GM21423 (cell line): ENCODE measurements at regions not wholly inside any gene's neighbourhood (a gene's known extent, or its start where the extent isn't known, plus 50 kb on each side); places are given as distances from the start of the nearest gene placed in this dataset.
"Not testable (repeated sequence)": the region's sequence is repeated elsewhere in the genome, so short reads cannot be mapped to it uniquely, and the experiment has no call there.

Experiments
- ATAC-seq: cut with Tn5 transposase; IDR thresholded peaks from one replicate; pipeline ENCODE4 v1.9.1; 2021; ENCODE audit warnings: mild to moderate bottlenecking, moderate library complexity; ENCODE audit not compliant: unreplicated experiment

GRCh38 chr21:16213518-16213917, 483.7 kb downstream of the USP25 start:
- ATAC-seq, result no peak

GRCh38 chr21:16215193-16215592, 485.4 kb downstream of the USP25 start:
- no peak for ATAC-seq

- ATAC-seq, result no peak
Observed at GRCh38 chr21:16215663-16216183, 485.9 kb downstream of the USP25 start.

- no peak for ATAC-seq
Observed at GRCh38 chr21:16216288-16216962, 486.6 kb downstream of the USP25 start.

- no peak for ATAC-seq
Observed at GRCh38 chr21:16218682-16219343, 489.0 kb downstream of the USP25 start.

- ATAC-seq, result not testable (repeated sequence)
Observed at GRCh38 chr21:16224756-16225155, 495.0 kb downstream of the USP25 start.

- ATAC-seq, result no peak
Observed at GRCh38 chr21:16239659-16240265, 510.0 kb downstream of the USP25 start.

- no peak for ATAC-seq
Observed at GRCh38 chr21:16241016-16241415, 511.2 kb downstream of the USP25 start.

GRCh38 chr21:16241479-16241963, 511.7 kb downstream of the USP25 start:
- no peak for ATAC-seq

GRCh38 chr21:16243396-16243795, 513.6 kb downstream of the USP25 start:
- ATAC-seq, result no peak

- ATAC-seq, result no peak
Observed at GRCh38 chr21:16248705-16249104, 518.9 kb downstream of the USP25 start.

- no peak for ATAC-seq
Observed at GRCh38 chr21:16250273-16250672, 520.5 kb downstream of the USP25 start.

- no peak for ATAC-seq
Observed at GRCh38 chr21:16258844-16259611, 529.2 kb downstream of the USP25 start.

- ATAC-seq, result no peak
Observed at GRCh38 chr21:16262091-16262490, 532.3 kb downstream of the USP25 start.

GRCh38 chr21:16264319-16264718, 534.5 kb downstream of the USP25 start:
- ATAC-seq, result no peak

GRCh38 chr21:16269476-16269875, 539.7 kb downstream of the USP25 start:
- no peak for ATAC-seq

GRCh38 chr21:16279731-16280581, 550.2 kb downstream of the USP25 start:
- no peak for ATAC-seq

GRCh38 chr21:16280686-16281091, 550.9 kb downstream of the USP25 start:
- ATAC-seq, result no peak

GRCh38 chr21:16283516-16283915, 553.7 kb downstream of the USP25 start:
- no peak for ATAC-seq

GRCh38 chr21:16285605-16286126, 555.9 kb downstream of the USP25 start:
- ATAC-seq, result no peak
